Spleen (tissue), 7 donors: ENCODE measurements at regions not wholly inside any gene's neighbourhood (a gene's known extent, or its start where the extent isn't known, plus 50 kb on each side); places are given as distances from the start of the nearest gene placed in this dataset.

Experiments used
- POLR2A ChIP-seq, 3 donors: fragments of 450-650 bp; IDR thresholded peaks; one replicate each; pipeline ENCODE4 v1.5.1; 2017; ENCODE audit warnings: antibody characterized with exemption in 3 of 3, mild to moderate bottlenecking in 1 of 3
- TF ChIP-seq, protein P1 (sequence below), 11 experiments: fragments of 200-600 bp in 7 of 11; fragments of 450-650 bp in 4 of 11; sonication (generic) in 4 of 11; IDR thresholded peaks in 8 of 11; conservative IDR thresholded peaks in 3 of 11; 1 replicate in 7 of 11; 2 replicates in 4 of 11; pipeline versions ENCODE4 v1.4.0 to v1.8.0; 2016 to 2021; ENCODE audit warnings: antibody characterized with exemption in 11 of 11, inconsistent platforms in 4 of 11, mild to moderate bottlenecking in 1 of 11
- donor health status: DM: no; HTN: no; CAD: no; lungs with moderate emphysema.
- donor health status: DM: no; HTN: no; CAD: no.
- donor health status: DM: no; HTN: no; CAD: no.

DNA sequence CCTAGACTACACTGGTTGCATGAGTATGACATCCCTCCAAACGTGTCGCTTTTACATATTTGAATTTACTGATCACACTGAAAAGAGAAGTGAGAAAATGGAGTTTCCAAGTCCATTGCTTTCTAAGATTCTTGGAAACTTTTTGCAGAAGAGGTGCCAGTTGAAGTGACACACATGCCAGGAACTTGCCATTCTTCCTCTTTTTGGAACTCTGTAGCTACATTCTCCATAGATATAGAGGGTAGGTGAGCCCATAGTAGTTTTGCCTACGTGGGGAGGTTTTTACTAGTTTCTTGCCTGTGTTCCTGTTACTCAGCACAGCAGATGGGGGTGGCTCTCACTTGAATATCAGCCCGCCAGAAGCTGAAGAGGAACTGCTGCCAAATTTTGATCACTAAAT is 286.6 kb upstream of the NRP1 start:
- TF ChIP-seq, protein P1, sequence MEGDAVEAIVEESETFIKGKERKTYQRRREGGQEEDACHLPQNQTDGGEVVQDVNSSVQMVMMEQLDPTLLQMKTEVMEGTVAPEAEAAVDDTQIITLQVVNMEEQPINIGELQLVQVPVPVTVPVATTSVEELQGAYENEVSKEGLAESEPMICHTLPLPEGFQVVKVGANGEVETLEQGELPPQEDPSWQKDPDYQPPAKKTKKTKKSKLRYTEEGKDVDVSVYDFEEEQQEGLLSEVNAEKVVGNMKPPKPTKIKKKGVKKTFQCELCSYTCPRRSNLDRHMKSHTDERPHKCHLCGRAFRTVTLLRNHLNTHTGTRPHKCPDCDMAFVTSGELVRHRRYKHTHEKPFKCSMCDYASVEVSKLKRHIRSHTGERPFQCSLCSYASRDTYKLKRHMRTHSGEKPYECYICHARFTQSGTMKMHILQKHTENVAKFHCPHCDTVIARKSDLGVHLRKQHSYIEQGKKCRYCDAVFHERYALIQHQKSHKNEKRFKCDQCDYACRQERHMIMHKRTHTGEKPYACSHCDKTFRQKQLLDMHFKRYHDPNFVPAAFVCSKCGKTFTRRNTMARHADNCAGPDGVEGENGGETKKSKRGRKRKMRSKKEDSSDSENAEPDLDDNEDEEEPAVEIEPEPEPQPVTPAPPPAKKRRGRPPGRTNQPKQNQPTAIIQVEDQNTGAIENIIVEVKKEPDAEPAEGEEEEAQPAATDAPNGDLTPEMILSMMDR (IDR thresholded peaks at IDR 0.05 in 8 of 11, conservative IDR thresholded peaks at IDR 0.05 in 3 of 11): no peak
- no peak for TF ChIP-seq POLR2A (IDR thresholded peaks at IDR 0.05)
